Left ventricle myocardium inferior (tissue), 1 donor: ENCODE measurements at regions not wholly inside any gene's neighbourhood (a gene's known extent, or its start where the extent isn't known, plus 50 kb on each side); places are given as distances from the start of the nearest gene placed in this dataset.

Source experiments
- DNase-seq: peaks from one replicate; pipeline ENCODE4 v3.0.0-alpha.2; 2020
- H3K27ac ChIP-seq: fragments of 200-600 bp; replicated peaks from 2 replicates; pipeline ENCODE4 v1.8.0; 2021
- H3K27me3 ChIP-seq: fragments of 200-600 bp; 2 replicates; pipeline ENCODE4 v1.8.0; 2021; ENCODE audit warnings: low read depth
- H3K36me3 ChIP-seq: fragments of 200-600 bp; 2 replicates; pipeline ENCODE4 v1.8.0; 2021
- H3K4me1 ChIP-seq: fragments of 200-600 bp; 2 replicates; pipeline ENCODE4 v1.8.0; 2021
- H3K4me3 ChIP-seq: fragments of 200-600 bp; 2 replicates; pipeline ENCODE4 v1.8.0; 2021; ENCODE audit warnings: mild to moderate bottlenecking, moderate library complexity
- H3K9me3 ChIP-seq: fragments of 200-600 bp; replicated peaks from 2 replicates; pipeline ENCODE4 v1.8.0; 2021
- CTCF ChIP-seq: fragments of 200-600 bp; IDR thresholded peaks from 2 replicates; pipeline ENCODE4 v1.8.0; 2021; ENCODE audit warnings: antibody characterized with exemption, mild to moderate bottlenecking, borderline replicate concordance
- intact Hi-C: fragments of 100-400 bp; cut with micrococcal nuclease; formaldehyde crosslinking; loops from one replicate; pipeline ENCODE4 v1.11.0; 2022
- donor health status: DM: no; HTN: yes; CAD: no; lungs with severe emphysema.

- no peaks in the 10 kb centered on the region for H3K4me1 ChIP-seq
- H3K9me3 ChIP-seq, result no peaks in the 10 kb centered on the region
- no peak overlapping the region for H3K27ac ChIP-seq
- H3K36me3 ChIP-seq, result no peaks in the 10 kb centered on the region
- H3K27me3 ChIP-seq, result no peaks in the 10 kb centered on the region
- no peak for TF ChIP-seq CTCF
- intact Hi-C loops, result no loop called here
- no peak for DNase-seq
- no peak overlapping the region for H3K4me3 ChIP-seq
These were observed 50.6 kb downstream of the SLIT2 start for GRCh38 chr4:20302336-20302735.

- Histone ChIP-seq H3K27me3 (no peaks in the 10 kb centered on the region), H3K36me3 (no peaks in the 10 kb centered on the region), H3K27ac (no peak overlapping the region), H3K9me3 (no peaks in the 10 kb centered on the region), H3K4me3 (no peak overlapping the region), H3K4me1 (no peaks in the 10 kb centered on the region)
- DNase-seq, result no peak
- intact Hi-C loops, result no loop called here
- no peak for TF ChIP-seq CTCF
These were observed 54.3 kb downstream of the SLIT2 start for GRCh38 chr4:20305976-20306375.

GRCh38 chr4:20311856-20312255 is 60.2 kb downstream of the SLIT2 start:
- no peaks in the 10 kb centered on the region for H3K27me3 ChIP-seq
- H3K9me3 ChIP-seq, result no peaks in the 10 kb centered on the region
- no peaks in the 10 kb centered on the region for H3K36me3 ChIP-seq
- intact Hi-C loops, result no loop called here
- H3K4me1 ChIP-seq, result no peaks in the 10 kb centered on the region
- TF ChIP-seq CTCF, result no peak
- DNase-seq, result no peak
- H3K4me3 ChIP-seq, result no peak overlapping the region
- no peak overlapping the region for H3K27ac ChIP-seq

GRCh38 chr4:20313237-20314030 is 61.7 kb downstream of the SLIT2 start:
- no peaks in the 10 kb centered on the region for H3K27me3 ChIP-seq
- H3K4me3 ChIP-seq, result no peak overlapping the region
- no peak overlapping the region for H3K27ac ChIP-seq
- intact Hi-C loops, result no loop called here
- no peaks in the 10 kb centered on the region for H3K36me3 ChIP-seq
- peak; percentile 24 for TF ChIP-seq CTCF
- H3K4me1 ChIP-seq, result no peaks in the 10 kb centered on the region
- DNase-seq, result no peak
- no peaks in the 10 kb centered on the region for H3K9me3 ChIP-seq

- no peaks in the 10 kb centered on the region for H3K27me3 ChIP-seq
- DNase-seq, result no peak
- no peaks in the 10 kb centered on the region for H3K4me1 ChIP-seq
- no peaks in the 10 kb centered on the region for H3K9me3 ChIP-seq
- TF ChIP-seq CTCF, result no peak
- H3K27ac ChIP-seq, result no peak overlapping the region
- intact Hi-C loops, result no loop called here
- H3K36me3 ChIP-seq, result no peaks in the 10 kb centered on the region
- H3K4me3 ChIP-seq, result no peak overlapping the region
These were observed 65.8 kb downstream of the SLIT2 start for GRCh38 chr4:20317424-20317985.
